ENCODE measurements at regions not wholly inside any gene's neighbourhood (a gene's known extent, or its start where the extent isn't known, plus 50 kb on each side); places are given as distances from the start of the nearest gene placed in this dataset.
"Not testable (repeated sequence)": the region's sequence is repeated elsewhere in the genome, so short reads cannot be mapped to it uniquely, and the experiment has no call there.

- TF ChIP-seq, protein P1, sequence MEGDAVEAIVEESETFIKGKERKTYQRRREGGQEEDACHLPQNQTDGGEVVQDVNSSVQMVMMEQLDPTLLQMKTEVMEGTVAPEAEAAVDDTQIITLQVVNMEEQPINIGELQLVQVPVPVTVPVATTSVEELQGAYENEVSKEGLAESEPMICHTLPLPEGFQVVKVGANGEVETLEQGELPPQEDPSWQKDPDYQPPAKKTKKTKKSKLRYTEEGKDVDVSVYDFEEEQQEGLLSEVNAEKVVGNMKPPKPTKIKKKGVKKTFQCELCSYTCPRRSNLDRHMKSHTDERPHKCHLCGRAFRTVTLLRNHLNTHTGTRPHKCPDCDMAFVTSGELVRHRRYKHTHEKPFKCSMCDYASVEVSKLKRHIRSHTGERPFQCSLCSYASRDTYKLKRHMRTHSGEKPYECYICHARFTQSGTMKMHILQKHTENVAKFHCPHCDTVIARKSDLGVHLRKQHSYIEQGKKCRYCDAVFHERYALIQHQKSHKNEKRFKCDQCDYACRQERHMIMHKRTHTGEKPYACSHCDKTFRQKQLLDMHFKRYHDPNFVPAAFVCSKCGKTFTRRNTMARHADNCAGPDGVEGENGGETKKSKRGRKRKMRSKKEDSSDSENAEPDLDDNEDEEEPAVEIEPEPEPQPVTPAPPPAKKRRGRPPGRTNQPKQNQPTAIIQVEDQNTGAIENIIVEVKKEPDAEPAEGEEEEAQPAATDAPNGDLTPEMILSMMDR (conservative IDR thresholded peaks at IDR 0.05; ENCODE audit: control insufficient read depth, insufficient read depth, low read depth, low read length): no peak
- no peak for DNase-seq (ENCODE audit: low read depth)
Measured at GRCh38 chr6:109901976-109902375, 76.1 kb upstream of the GPR6 start.

GRCh38 chr6:109902870-109903269 is 75.2 kb upstream of the GPR6 start:
- no peak for DNase-seq (ENCODE audit: low read depth)
- TF ChIP-seq, protein P1 (conservative IDR thresholded peaks at IDR 0.05; ENCODE audit: control insufficient read depth, insufficient read depth, low read depth, low read length): no peak
- no peak overlapping the region for H3K4me3 ChIP-seq (ENCODE audit: control insufficient read depth, low read depth, low read length)

More at GRCh38 chr6:109901976-109902375, 76.1 kb upstream of the GPR6 start:
- no peak overlapping the region for H3K4me3 ChIP-seq (ENCODE audit: control insufficient read depth, low read depth, low read length)

DNA sequence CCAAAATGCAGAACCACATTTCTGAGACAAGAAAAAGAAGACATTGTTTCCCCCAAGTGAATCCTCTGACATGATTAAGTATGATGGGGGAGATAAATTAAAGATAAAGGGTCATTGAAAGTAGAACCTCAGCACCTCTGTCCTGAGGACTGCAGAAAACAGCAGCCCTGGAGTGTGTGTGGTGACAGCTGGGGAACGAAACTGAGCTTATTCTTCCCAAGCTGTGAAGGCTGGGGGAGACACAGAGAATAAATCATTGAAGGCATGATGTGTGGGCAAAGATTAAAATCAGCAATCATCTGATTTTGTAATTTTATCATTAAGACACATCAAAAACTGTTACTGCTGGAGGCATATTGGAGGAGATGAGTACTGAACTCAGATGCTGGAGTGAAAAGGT is 67.5 kb upstream of the GPR6 start:
- DNase-seq (ENCODE audit: low read depth): no peak
- H3K4me3 ChIP-seq (ENCODE audit: control insufficient read depth, low read depth, low read length): no peak overlapping the region
- TF ChIP-seq, protein P1 (conservative IDR thresholded peaks at IDR 0.05; ENCODE audit: control insufficient read depth, insufficient read depth, low read depth, low read length): no peak

DNA sequence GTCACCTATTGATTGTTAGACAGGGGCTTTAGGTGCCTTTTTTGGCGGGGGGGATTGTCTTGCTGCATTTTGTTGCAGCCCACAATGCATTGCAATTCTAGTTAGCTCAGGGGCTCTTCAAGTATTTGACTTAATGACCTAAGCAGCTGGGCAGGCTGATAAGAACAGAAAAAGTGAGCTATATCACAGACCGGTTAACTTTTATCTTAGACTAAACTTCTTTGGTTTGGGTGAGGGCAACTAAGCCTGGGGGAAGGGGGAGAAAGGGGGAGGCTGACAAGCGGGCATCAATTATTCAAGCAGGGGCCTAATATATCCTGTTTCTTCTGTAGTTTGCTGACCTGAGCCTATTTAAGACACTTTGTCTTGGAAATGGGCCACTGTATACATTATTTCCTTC is 66.0 kb upstream of the GPR6 start:
- H3K4me3 ChIP-seq (ENCODE audit: control insufficient read depth, low read depth, low read length): no peak overlapping the region
- no peak for DNase-seq (ENCODE audit: low read depth)
- TF ChIP-seq, protein P1 (conservative IDR thresholded peaks at IDR 0.05; ENCODE audit: control insufficient read depth, insufficient read depth, low read depth, low read length): no peak

DNA sequence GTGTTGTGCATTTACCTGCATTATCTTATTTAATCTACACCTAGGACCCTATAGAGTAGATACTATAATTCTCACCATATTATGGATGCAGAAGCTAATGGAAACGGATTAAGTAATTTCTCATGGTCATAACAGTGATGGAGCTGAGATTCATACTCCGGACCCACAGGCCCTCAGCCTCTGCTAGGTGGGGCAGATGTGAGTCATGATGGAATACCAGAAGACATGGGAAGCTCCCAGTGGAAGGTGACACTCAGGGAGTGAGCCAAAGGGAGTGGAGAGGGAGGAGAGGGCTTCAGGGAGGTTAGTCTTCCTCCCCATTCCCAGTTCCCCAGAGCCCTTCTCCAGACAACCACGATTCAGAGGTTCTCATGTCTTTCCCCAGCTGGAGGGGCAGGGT is 65.2 kb upstream of the GPR6 start:
- TF ChIP-seq, protein P1 (conservative IDR thresholded peaks at IDR 0.05; ENCODE audit: control insufficient read depth, insufficient read depth, low read depth, low read length): no peak
- H3K4me3 ChIP-seq (ENCODE audit: control insufficient read depth, low read depth, low read length): no peak overlapping the region
- no peak for DNase-seq (ENCODE audit: low read depth)

- not testable (repeated sequence) for DNase-seq (ENCODE audit: low read depth); H3K4me3 ChIP-seq (ENCODE audit: control insufficient read depth, low read depth, low read length)
Measured at GRCh38 chr6:109915748-109916147, 62.4 kb upstream of the GPR6 start.

- TF ChIP-seq, protein P1 (conservative IDR thresholded peaks at IDR 0.05; ENCODE audit: control insufficient read depth, insufficient read depth, low read depth, low read length): no peak
Measured at GRCh38 chr6:109916759-109917158, 61.4 kb upstream of the GPR6 start.

More at GRCh38 chr6:109916759-109917158, 61.4 kb upstream of the GPR6 start:
- no peak for DNase-seq (ENCODE audit: low read depth)
- no peak overlapping the region for H3K4me3 ChIP-seq (ENCODE audit: control insufficient read depth, low read depth, low read length)
